PFSK-1 (cell line): ENCODE measurements at regions not wholly inside any gene's neighbourhood (a gene's known extent, or its start where the extent isn't known, plus 50 kb on each side); places are given as distances from the start of the nearest gene placed in this dataset.

Source experiments
- FOXP2 ChIP-seq: optimal IDR thresholded peaks from 2 replicates; pipeline ENCODE3; 2011; ENCODE audit warnings: borderline replicate concordance, control low read depth, inconsistent platforms; ENCODE audit not compliant: insufficient read depth; ENCODE audit errors: extremely low read length, extremely low read depth
- POLR2AphosphoS5 ChIP-seq: IDR thresholded peaks from 2 replicates; pipeline ENCODE4 v1.6.1; 2012; ENCODE audit warnings: low read depth, mild to moderate bottlenecking, control low read depth, low read length, moderate library complexity
- SIN3A ChIP-seq: IDR thresholded peaks from 2 replicates; pipeline ENCODE4 v1.6.1; 2012; ENCODE audit warnings: mild to moderate bottlenecking, low read length, moderate library complexity, borderline replicate concordance; ENCODE audit not compliant: insufficient read depth
- TAF1 ChIP-seq: IDR thresholded peaks from 2 replicates; pipeline ENCODE4 v1.6.1; 2012; ENCODE audit warnings: low read length, control low read depth, borderline replicate concordance; ENCODE audit not compliant: insufficient read depth
- TF ChIP-seq, protein P1 (sequence below), 2 experiments: IDR thresholded peaks; 2 replicates each; pipeline versions ENCODE4 v1.6.1 to v1.8.0; 2011 to 2012; ENCODE audit warnings: low read depth in 2 of 2, low read length in 2 of 2, control low read depth in 1 of 2, inconsistent platforms in 1 of 2, mild to moderate bottlenecking in 1 of 2, moderate library complexity in 1 of 2; ENCODE audit not compliant: insufficient read depth in 1 of 2

GRCh38 chr12:114998750-114999128, 314.8 kb upstream of the TBX3 start:
- TF ChIP-seq SIN3A (no peak), POLR2AphosphoS5 (no peak), TAF1 (no peak), FOXP2 (no peak)
- TF ChIP-seq, protein P1, sequence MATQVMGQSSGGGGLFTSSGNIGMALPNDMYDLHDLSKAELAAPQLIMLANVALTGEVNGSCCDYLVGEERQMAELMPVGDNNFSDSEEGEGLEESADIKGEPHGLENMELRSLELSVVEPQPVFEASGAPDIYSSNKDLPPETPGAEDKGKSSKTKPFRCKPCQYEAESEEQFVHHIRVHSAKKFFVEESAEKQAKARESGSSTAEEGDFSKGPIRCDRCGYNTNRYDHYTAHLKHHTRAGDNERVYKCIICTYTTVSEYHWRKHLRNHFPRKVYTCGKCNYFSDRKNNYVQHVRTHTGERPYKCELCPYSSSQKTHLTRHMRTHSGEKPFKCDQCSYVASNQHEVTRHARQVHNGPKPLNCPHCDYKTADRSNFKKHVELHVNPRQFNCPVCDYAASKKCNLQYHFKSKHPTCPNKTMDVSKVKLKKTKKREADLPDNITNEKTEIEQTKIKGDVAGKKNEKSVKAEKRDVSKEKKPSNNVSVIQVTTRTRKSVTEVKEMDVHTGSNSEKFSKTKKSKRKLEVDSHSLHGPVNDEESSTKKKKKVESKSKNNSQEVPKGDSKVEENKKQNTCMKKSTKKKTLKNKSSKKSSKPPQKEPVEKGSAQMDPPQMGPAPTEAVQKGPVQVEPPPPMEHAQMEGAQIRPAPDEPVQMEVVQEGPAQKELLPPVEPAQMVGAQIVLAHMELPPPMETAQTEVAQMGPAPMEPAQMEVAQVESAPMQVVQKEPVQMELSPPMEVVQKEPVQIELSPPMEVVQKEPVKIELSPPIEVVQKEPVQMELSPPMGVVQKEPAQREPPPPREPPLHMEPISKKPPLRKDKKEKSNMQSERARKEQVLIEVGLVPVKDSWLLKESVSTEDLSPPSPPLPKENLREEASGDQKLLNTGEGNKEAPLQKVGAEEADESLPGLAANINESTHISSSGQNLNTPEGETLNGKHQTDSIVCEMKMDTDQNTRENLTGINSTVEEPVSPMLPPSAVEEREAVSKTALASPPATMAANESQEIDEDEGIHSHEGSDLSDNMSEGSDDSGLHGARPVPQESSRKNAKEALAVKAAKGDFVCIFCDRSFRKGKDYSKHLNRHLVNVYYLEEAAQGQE (IDR thresholded peaks at IDR 0.05; ENCODE audit: insufficient read depth in 1 of 2, low read depth in 2 of 2, low read length in 2 of 2), result no peak

DNA sequence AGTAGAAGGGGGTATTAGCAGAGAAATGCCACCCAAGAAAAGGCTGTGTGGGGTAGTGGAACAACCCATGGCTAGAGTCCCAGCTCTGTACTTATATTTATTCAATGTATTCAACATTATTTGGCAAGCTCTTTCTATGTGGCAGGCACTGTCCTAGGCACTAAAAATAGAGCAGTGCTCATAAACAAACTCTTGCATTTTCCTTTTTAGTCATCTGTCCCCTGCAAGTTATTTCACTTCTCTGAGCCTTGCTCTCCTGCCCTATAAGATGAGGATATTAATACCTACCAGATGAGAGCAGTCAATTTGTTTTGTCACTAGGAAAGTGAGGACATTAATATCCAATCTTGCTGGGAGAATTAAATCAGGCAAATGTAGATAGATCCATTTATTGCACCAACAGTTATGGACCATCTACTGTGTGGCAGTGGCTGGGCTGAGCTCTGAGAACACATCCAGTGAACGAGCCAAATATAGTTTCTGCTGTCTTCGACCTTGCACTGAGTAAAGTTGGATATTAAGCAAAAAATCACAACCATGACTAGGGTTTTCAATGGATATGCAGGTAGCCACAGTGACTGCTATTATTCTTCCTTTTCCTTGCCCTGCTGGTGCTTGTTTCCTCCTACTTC, 314.3 kb upstream of the TBX3 start:
- TF ChIP-seq POLR2AphosphoS5, result no peak

- no peak for TF ChIP-seq FOXP2
- TF ChIP-seq, protein P1 (IDR thresholded peaks at IDR 0.05; ENCODE audit: insufficient read depth in 1 of 2, low read depth in 2 of 2, low read length in 2 of 2), result no peak
- TF ChIP-seq POLR2AphosphoS5, result no peak
- no peak for TF ChIP-seq SIN3A
These were observed 312.4 kb upstream of the TBX3 start for GRCh38 chr12:114996382-114996781.

GRCh38 chr12:114995891-114996290, 311.9 kb upstream of the TBX3 start:
- TF ChIP-seq TAF1 (no peak), FOXP2 (no peak), SIN3A (no peak), POLR2AphosphoS5 (no peak)
- TF ChIP-seq, protein P1 (IDR thresholded peaks at IDR 0.05; ENCODE audit: insufficient read depth in 1 of 2, low read depth in 2 of 2, low read length in 2 of 2), result no peak

DNA sequence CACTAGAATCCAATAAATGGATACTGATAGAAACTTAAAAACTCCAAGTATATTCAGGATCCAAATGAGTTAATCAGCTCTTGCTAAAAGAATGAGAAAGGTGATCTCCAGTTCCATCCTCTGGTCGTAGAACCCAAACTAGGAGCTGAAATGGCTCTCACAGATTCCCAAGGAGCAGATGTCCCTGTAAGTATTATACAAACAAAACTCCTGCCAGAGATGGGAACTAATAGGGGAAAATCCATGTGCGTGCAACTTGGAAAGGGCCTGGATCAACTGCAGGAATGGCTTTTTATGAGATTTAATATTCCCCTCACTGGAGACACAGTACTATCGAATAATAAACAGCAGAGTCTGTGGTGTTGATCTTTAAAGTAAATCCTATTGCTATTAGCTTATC, 309.2 kb upstream of the TBX3 start:
- TF ChIP-seq FOXP2 (no peak), SIN3A (no peak), POLR2AphosphoS5 (no peak), TAF1 (no peak)
- TF ChIP-seq, protein P1 (IDR thresholded peaks at IDR 0.05; ENCODE audit: insufficient read depth in 1 of 2, low read depth in 2 of 2, low read length in 2 of 2), result no peak
